B cell (primary cell): ENCODE measurements at regions not wholly inside any gene's neighbourhood (a gene's known extent, or its start where the extent isn't known, plus 50 kb on each side); places are given as distances from the start of the nearest gene placed in this dataset.

Source experiments
- ATAC-seq: fragments of 200-7000 bp; cut with Tn5 transposase; one replicate; pipeline ENCODE4 v1.10.0; 2021; ENCODE audit warnings: low read depth, mild to moderate bottlenecking, moderate number of reproducible peaks, moderate library complexity
- CTCF ChIA-PET: fragments of 350-600 bp; sonication (Branson Sonifier 250); formaldehyde crosslinking; loops from one replicate; lab custom pipeline; 2021; ENCODE audit warnings: antibody characterized with exemption, inconsistent platforms; lab: Charles Lee
- POLR2A ChIA-PET: fragments of 350-600 bp; sonication (Branson Sonifier 250); formaldehyde crosslinking; loops from one replicate; lab custom pipeline; 2021; ENCODE audit warnings: antibody characterized with exemption; lab: Charles Lee
- DNase-seq: peaks from one replicate; pipeline ENCODE4 v3.0.0; 2013
- H2AFZ ChIP-seq: 2 replicates; pipeline ENCODE4 v1.6.1; 2012; ENCODE audit warnings: mild to moderate bottlenecking, low read depth, low read length; ENCODE audit not compliant: insufficient read depth, poor library complexity, severe bottlenecking
- H3K27ac ChIP-seq, 2 donors: 1 replicate in 1 of 2; 2 replicates in 1 of 2; pipeline ENCODE4 v1.5.1; 2012 to 2013; ENCODE audit warnings: low read length in 2 of 2, mild to moderate bottlenecking in 2 of 2, moderate library complexity in 1 of 2
- H3K27me3 ChIP-seq, 4 experiments: fragments of 200-600 bp in 1 of 4; sonication (generic) in 1 of 4; replicated peaks in 1 of 4; 1 replicate in 2 of 4; 2 replicates in 2 of 4; pipeline versions ENCODE4 v1.6.1 to v1.7.0; 2013 to 2016; ENCODE audit warnings: low read length in 3 of 4, mild to moderate bottlenecking in 2 of 4, mixed read lengths in 1 of 4, moderate library complexity in 1 of 4; ENCODE audit not compliant: insufficient read depth in 4 of 4, control insufficient read depth in 3 of 4; ENCODE audit errors: control extremely low read depth in 1 of 4
- H3K36me3 ChIP-seq, 2 experiments: replicated peaks in 1 of 2; 1 replicate in 1 of 2; 2 replicates in 1 of 2; pipeline versions ENCODE4 v1.6.1 to v1.7.1; 2013; ENCODE audit warnings: low read length in 1 of 2; ENCODE audit not compliant: insufficient read depth in 2 of 2, control insufficient read depth in 1 of 2; ENCODE audit errors: control extremely low read depth in 1 of 2, extremely low read depth in 1 of 2
- H3K4me1 ChIP-seq, 2 donors: fragments of 200-600 bp in 1 of 2; sonication (generic) in 1 of 2; 1 replicate in 1 of 2; 2 replicates in 1 of 2; pipeline versions ENCODE4 v1.5.1 to v1.6.1; 2013 to 2017; ENCODE audit warnings: low read length in 2 of 2; ENCODE audit not compliant: control insufficient read depth in 2 of 2, insufficient read depth in 2 of 2
- H3K4me2 ChIP-seq: replicated peaks from 2 replicates; pipeline ENCODE3; 2012; ENCODE audit warnings: mild to moderate bottlenecking, low read depth, low read length; ENCODE audit not compliant: poor library complexity, severe bottlenecking
- H3K4me3 ChIP-seq, 5 experiments: fragments of 200-600 bp in 1 of 5; sonication (generic) in 1 of 5; 1 replicate in 3 of 5; 2 replicates in 2 of 5; pipeline versions ENCODE4 v1.5.1 to v1.7.0; 2011 to 2016; ENCODE audit warnings: low read length in 4 of 5, mild to moderate bottlenecking in 4 of 5, low read depth in 2 of 5, control low read depth in 1 of 5, moderate library complexity in 1 of 5; ENCODE audit not compliant: insufficient read depth in 1 of 5; ENCODE audit errors: control extremely low read depth in 1 of 5, extremely low read depth in 1 of 5
- H3K79me2 ChIP-seq: fragments of 200-600 bp; sonication (generic); one replicate; pipeline ENCODE4 v1.6.0; 2016; ENCODE audit warnings: low read length; ENCODE audit not compliant: control insufficient read depth, insufficient read depth
- H3K9ac ChIP-seq: fragments of 200-600 bp; sonication (generic); 2 replicates; pipeline ENCODE4 v1.6.1; 2017; ENCODE audit warnings: mild to moderate bottlenecking, low read length, moderate library complexity
- H3K9me3 ChIP-seq, 3 donors: one replicate each; pipeline versions ENCODE4 v1.6.1 to v1.7.1; 2013; ENCODE audit warnings: low read length in 2 of 3; ENCODE audit not compliant: control insufficient read depth in 2 of 3, insufficient read depth in 1 of 3; ENCODE audit errors: control extremely low read depth in 1 of 3
- H4K20me1 ChIP-seq: 2 replicates; pipeline ENCODE4 v1.6.0; 2012; ENCODE audit warnings: mild to moderate bottlenecking, low read length; ENCODE audit not compliant: insufficient read depth, control insufficient read depth, poor library complexity, severe bottlenecking
- H3K27ac Mint-ChIP-seq: one replicate; pipeline ENCODE4 v1.8.0; 2021; ENCODE audit warnings: mixed read lengths
- H3K27me3 Mint-ChIP-seq: one replicate; pipeline ENCODE4 v1.8.0; 2021; ENCODE audit warnings: mixed read lengths
- H3K4me1 Mint-ChIP-seq: one replicate; pipeline ENCODE4 v1.8.0; 2021; ENCODE audit warnings: mixed read lengths
- H3K4me3 Mint-ChIP-seq: one replicate; pipeline ENCODE4 v1.8.0; 2021; ENCODE audit warnings: mixed read lengths
- H3K9me3 Mint-ChIP-seq: one replicate; pipeline ENCODE4 v1.8.0; 2022; ENCODE audit warnings: mixed read lengths; ENCODE audit not compliant: insufficient read depth
- CTCF ChIP-seq: fragments of 200-600 bp; IDR thresholded peaks from one replicate; pipeline ENCODE4 v1.8.0; 2022; ENCODE audit warnings: antibody characterized with exemption, mild to moderate bottlenecking
- EZH2 ChIP-seq: IDR thresholded peaks from 2 replicates; pipeline ENCODE4 v1.6.1; 2012; ENCODE audit warnings: borderline replicate concordance, low read depth, mild to moderate bottlenecking, moderate library complexity, low read length; ENCODE audit not compliant: insufficient read depth, poor library complexity, severe bottlenecking
- WGBS: methylation state at CpG from one replicate; pipeline ENCODE4 v1.1.5; 2013; ENCODE audit warnings: missing lambda C conversion rate; ENCODE audit not compliant: insufficient coverage; 5-methylcytosine and 5-hydroxymethylcytosine counted together
- intact Hi-C: fragments of 100-400 bp; cut with micrococcal nuclease; formaldehyde crosslinking; loops from one replicate; pipeline ENCODE4 v1.10.0; 2022

- TF ChIP-seq CTCF (no peak), EZH2 (no peak)
- Histone ChIP-seq H3K79me2 (no peaks in the 10 kb centered on the region), H3K4me2 (no peak overlapping the region), H3K4me1 (no peaks in the 10 kb centered on the region), H3K9me3 (no peaks in the 10 kb centered on the region), H3K27ac (no peak overlapping the region), H4K20me1 (no peaks in the 10 kb centered on the region), H3K4me3 (no peak overlapping the region), H2AFZ (no peak overlapping the region), H3K36me3 (no peaks in the 10 kb centered on the region), H3K27me3 (no peaks in the 10 kb centered on the region), H3K9ac (no peak overlapping the region)
- CTCF ChIA-PET: no interaction called here
- H3K9me3 Mint-ChIP-seq: no peaks in the 10 kb centered on the region
- intact Hi-C loops: no loop called here
- DNase-seq (no peak), ATAC-seq (no peak)
- no peaks in the 10 kb centered on the region for H3K4me1 Mint-ChIP-seq
- POLR2A ChIA-PET: no interaction called here
- H3K4me3 Mint-ChIP-seq: no peak overlapping the region
- no peak overlapping the region for H3K27ac Mint-ChIP-seq
- H3K27me3 Mint-ChIP-seq: peaks cover 3% of the 10 kb centered on the region
- no CpG with 5 or more reads among the region's 4 CpGs for WGBS
These were observed 268.5 kb downstream of the DNAJB9 start for GRCh38 chr7:108838198-108838597.

- Histone ChIP-seq H3K36me3 (no peaks in the 10 kb centered on the region), H3K27me3 (no peaks in the 10 kb centered on the region), H3K27ac (no peak overlapping the region), H3K4me2 (no peak overlapping the region), H3K4me1 (no peaks in the 10 kb centered on the region), H3K4me3 (no peak overlapping the region), H2AFZ (no peak overlapping the region), H3K79me2 (no peaks in the 10 kb centered on the region), H4K20me1 (no peaks in the 10 kb centered on the region), H3K9ac (no peak overlapping the region), H3K9me3 (no peaks in the 10 kb centered on the region)
- ATAC-seq (no peak), DNase-seq (no peak)
- TF ChIP-seq EZH2: no peak
- TF ChIP-seq CTCF: no peak
- POLR2A ChIA-PET: no interaction called here
- Mint-ChIP-seq H3K27me3 (peaks cover 3% of the 10 kb centered on the region), H3K27ac (no peak overlapping the region), H3K9me3 (no peaks in the 10 kb centered on the region), H3K4me3 (no peak overlapping the region), H3K4me1 (no peaks in the 10 kb centered on the region)
- CTCF ChIA-PET: no interaction called here
- 0% methylated on average over 1 of the region's 3 CpGs for WGBS
- intact Hi-C loops: no loop called here
These were observed 269.4 kb downstream of the DNAJB9 start for GRCh38 chr7:108839076-108839475.
